NCI-H460 (cell line): ENCODE measurements at regions not wholly inside any gene's neighbourhood (a gene's known extent, or its start where the extent isn't known, plus 50 kb on each side); places are given as distances from the start of the nearest gene placed in this dataset.

Source experiments
- DNase-seq: peaks from one replicate; pipeline ENCODE4 v3.0.0-alpha.2; 2016; ENCODE audit warnings: low read depth; ENCODE audit errors: extremely low read depth

GRCh38 chr12:24244231-24244630 is 294.8 kb upstream of the SOX5 start:
- no peak for DNase-seq

- DNase-seq, result no peak
These were observed 291.2 kb upstream of the SOX5 start for GRCh38 chr12:24240707-24241106.

- no peak for DNase-seq
These were observed 284.2 kb upstream of the SOX5 start for GRCh38 chr12:24233519-24234246.

GRCh38 chr12:24232531-24232930 is 283.1 kb upstream of the SOX5 start:
- DNase-seq, result no peak

- DNase-seq, result no peak
These were observed 281.8 kb upstream of the SOX5 start for GRCh38 chr12:24231298-24231697.

- DNase-seq, result no peak
These were observed 280.7 kb upstream of the SOX5 start for GRCh38 chr12:24230061-24230701.

GRCh38 chr12:24229031-24229700 is 279.7 kb upstream of the SOX5 start:
- no peak for DNase-seq

- no peak for DNase-seq
These were observed 278.9 kb upstream of the SOX5 start for GRCh38 chr12:24228371-24228770.

GRCh38 chr12:24227551-24227950 is 278.1 kb upstream of the SOX5 start:
- DNase-seq, result no peak

GRCh38 chr12:24226745-24227350 is 277.4 kb upstream of the SOX5 start:
- DNase-seq, result peak; percentile 62

- DNase-seq, result no peak
These were observed 274.9 kb upstream of the SOX5 start for GRCh38 chr12:24224401-24224800.

GRCh38 chr12:24223926-24224325 is 274.5 kb upstream of the SOX5 start:
- no peak for DNase-seq

GRCh38 chr12:24222968-24223367 is 273.5 kb upstream of the SOX5 start:
- no peak for DNase-seq

GRCh38 chr12:24212496-24212895 is 263.0 kb upstream of the SOX5 start:
- no peak for DNase-seq

GRCh38 chr12:24206621-24207020 is 257.2 kb upstream of the SOX5 start:
- DNase-seq, result no peak

GRCh38 chr12:24201258-24201970 is 251.9 kb upstream of the SOX5 start:
- no peak for DNase-seq

- no peak for DNase-seq
These were observed 250.5 kb upstream of the SOX5 start for GRCh38 chr12:24200010-24200409.

- DNase-seq, result no peak
These were observed 249.6 kb upstream of the SOX5 start for GRCh38 chr12:24198936-24199671.

- no peak for DNase-seq
These were observed 248.6 kb upstream of the SOX5 start for GRCh38 chr12:24198070-24198469.

GRCh38 chr12:24197532-24197931 is 248.1 kb upstream of the SOX5 start:
- no peak for DNase-seq
